HepG2 (cell line): ENCODE measurements at regions not wholly inside any gene's neighbourhood (a gene's known extent, or its start where the extent isn't known, plus 50 kb on each side); places are given as distances from the start of the nearest gene placed in this dataset.

Experiments
- ATF7 ChIP-seq, 2 experiments: fragments of 450-650 bp in 1 of 2; sonication (generic) in 1 of 2; formaldehyde crosslinking in 1 of 2; IDR thresholded peaks; 2 replicates each; pipeline versions ENCODE4 v1.4.0 to v1.6.1; 2016 to 2020; ENCODE audit warnings: antibody characterized with exemption in 1 of 2, mild to moderate bottlenecking in 1 of 2, missing genetic modification reagents in 1 of 2
- FOXA1 ChIP-seq, 2 experiments: fragments of 450-650 bp in 1 of 2; sonication (generic) in 1 of 2; formaldehyde crosslinking in 1 of 2; IDR thresholded peaks; 2 replicates each; pipeline versions ENCODE4 v1.4.0 to v1.6.1; 2016 to 2020; ENCODE audit warnings: missing genetic modification reagents in 1 of 2
- FOXM1 ChIP-seq: sonication (generic); formaldehyde crosslinking; IDR thresholded peaks from 2 replicates; pipeline ENCODE4 v1.5.0; 2020; ENCODE audit warnings: missing genetic modification reagents
- GTF2F1 ChIP-seq: fragments of 150-350 bp; IDR thresholded peaks from 2 replicates; pipeline ENCODE4 v1.6.1; 2014; ENCODE audit warnings: low read length
- HDAC2 ChIP-seq: sonication (generic); formaldehyde crosslinking; IDR thresholded peaks from 2 replicates; pipeline ENCODE4 v1.4.0; 2020; ENCODE audit warnings: missing genetic modification reagents
- NFIC ChIP-seq: IDR thresholded peaks from 2 replicates; pipeline ENCODE4 v1.6.1; 2012; ENCODE audit warnings: mild to moderate bottlenecking, low read length, inconsistent platforms
- ONECUT2 ChIP-seq: sonication (generic); formaldehyde crosslinking; IDR thresholded peaks from 2 replicates; pipeline ENCODE4 v1.4.0; 2020; ENCODE audit warnings: missing genetic modification reagents
- REPIN1 ChIP-seq: sonication (generic); formaldehyde crosslinking; IDR thresholded peaks from 2 replicates; pipeline ENCODE4 v1.8.0; 2022; ENCODE audit warnings: missing genetic modification reagents, low read depth, mild to moderate bottlenecking, borderline replicate concordance
- TCF12 ChIP-seq, 2 experiments: fragments of 450-650 bp in 1 of 2; sonication (generic) in 1 of 2; formaldehyde crosslinking in 1 of 2; IDR thresholded peaks; 2 replicates each; pipeline versions ENCODE4 v1.6.1 to v1.8.0; 2017 to 2022; ENCODE audit warnings: antibody characterized with exemption in 1 of 2, mild to moderate bottlenecking in 1 of 2, missing genetic modification reagents in 1 of 2, moderate library complexity in 1 of 2
- ZNF263 ChIP-seq: sonication (generic); formaldehyde crosslinking; IDR thresholded peaks from 2 replicates; pipeline ENCODE4 v1.4.0; 2020; ENCODE audit warnings: missing genetic modification reagents
- ZNF44 ChIP-seq: sonication (generic); formaldehyde crosslinking; IDR thresholded peaks from 2 replicates; pipeline ENCODE4 v1.5.1; 2020; ENCODE audit warnings: mild to moderate bottlenecking, missing genetic modification reagents
- ZNF441 ChIP-seq: sonication (generic); formaldehyde crosslinking; IDR thresholded peaks from 2 replicates; pipeline ENCODE4 v1.7.0; 2021; ENCODE audit warnings: missing genetic modification reagents, borderline replicate concordance
- ZNF558 ChIP-seq: sonication (generic); formaldehyde crosslinking; IDR thresholded peaks from 2 replicates; pipeline ENCODE4 v1.9.0; 2022; ENCODE audit warnings: mild to moderate bottlenecking, missing genetic modification reagents, borderline replicate concordance
- ZNF569 ChIP-seq: sonication (generic); formaldehyde crosslinking; IDR thresholded peaks from 2 replicates; pipeline ENCODE4 v1.5.0; 2020; ENCODE audit warnings: mild to moderate bottlenecking, missing genetic modification reagents, moderate library complexity, borderline replicate concordance
- ZNF614 ChIP-seq: IDR thresholded peaks from 2 replicates; pipeline ENCODE4 v1.6.1; 2018; ENCODE audit warnings: missing biosample characterization, missing genetic modification reagents, inconsistent platforms, borderline replicate concordance
- ZNF788 ChIP-seq: sonication (generic); formaldehyde crosslinking; IDR thresholded peaks from 2 replicates; pipeline ENCODE4 v1.5.0; 2020; ENCODE audit warnings: mild to moderate bottlenecking, missing genetic modification reagents, borderline replicate concordance
- ZSCAN25 ChIP-seq: sonication (generic); formaldehyde crosslinking; IDR thresholded peaks from 2 replicates; pipeline ENCODE4 v1.8.0; 2022; ENCODE audit warnings: mild to moderate bottlenecking, missing genetic modification reagents
- ZSCAN29 ChIP-seq: sonication (generic); formaldehyde crosslinking; conservative IDR thresholded peaks from 2 replicates; pipeline ENCODE4 v1.4.0; 2020; ENCODE audit warnings: mild to moderate bottlenecking, missing genetic modification reagents
- ZSCAN30 ChIP-seq: sonication (generic); formaldehyde crosslinking; IDR thresholded peaks from 2 replicates; pipeline ENCODE4 v1.5.0; 2020; ENCODE audit warnings: mild to moderate bottlenecking, missing genetic modification reagents
- TF ChIP-seq, protein P1 (sequence below): sonication (generic); formaldehyde crosslinking; IDR thresholded peaks from 2 replicates; pipeline ENCODE4 v1.4.0; 2020; ENCODE audit warnings: missing genetic modification reagents
- TF ChIP-seq, protein P2 (sequence below): sonication (generic); formaldehyde crosslinking; IDR thresholded peaks from 2 replicates; pipeline ENCODE4 v1.8.1; 2023; ENCODE audit warnings: missing genetic modification reagents, mild to moderate bottlenecking, borderline replicate concordance
- TF ChIP-seq, protein P3 (sequence below): sonication (generic); formaldehyde crosslinking; IDR thresholded peaks from 2 replicates; pipeline ENCODE4 v1.5.0; 2020; ENCODE audit warnings: mild to moderate bottlenecking, low read depth, missing genetic modification reagents, borderline replicate concordance
- TF ChIP-seq, protein P4 (sequence below): sonication (generic); formaldehyde crosslinking; IDR thresholded peaks from 2 replicates; pipeline ENCODE4 v1.4.0; 2020; ENCODE audit warnings: missing genetic modification reagents

DNA sequence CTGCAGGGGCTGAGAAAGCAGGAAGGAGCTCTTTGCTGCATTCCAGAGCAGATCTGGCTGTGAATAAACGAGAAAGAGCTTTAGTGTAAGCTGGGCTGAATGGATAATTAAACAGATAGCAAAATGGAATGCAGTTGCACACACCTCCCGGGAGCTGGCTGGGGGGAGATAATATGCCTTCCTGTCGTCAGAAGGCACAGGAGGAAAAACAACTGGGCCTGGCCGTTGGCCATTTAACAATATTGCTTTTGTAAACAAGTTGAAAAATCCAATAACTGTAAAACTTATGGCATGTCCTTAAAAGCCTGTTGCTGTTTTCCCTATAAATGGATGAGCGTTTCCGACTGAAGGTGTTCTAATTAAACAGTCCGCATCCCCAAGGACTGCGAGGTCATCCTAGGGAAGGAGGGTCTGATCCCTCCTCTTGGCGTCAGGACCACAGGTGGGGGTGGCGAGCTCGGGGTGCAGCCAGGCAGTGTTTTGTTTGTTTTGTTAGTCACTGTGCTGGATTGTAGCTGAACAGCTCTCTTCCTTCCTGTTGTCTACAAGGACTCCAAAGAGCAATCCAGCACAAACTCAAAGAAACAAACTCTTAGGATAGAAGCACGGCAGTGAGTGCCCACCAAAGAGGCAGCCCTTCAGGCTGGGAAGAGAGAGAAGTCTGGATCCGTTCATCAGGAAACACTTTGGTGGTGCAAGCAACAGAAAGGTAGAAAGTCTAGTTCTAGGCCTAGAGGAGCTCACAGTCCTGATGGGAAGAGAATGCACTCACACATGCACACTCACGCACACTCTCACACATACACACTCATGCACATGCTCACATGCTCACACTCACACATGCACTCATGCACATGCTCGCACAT, 133.4 kb upstream of the SMAD3 start (continued):
- TF ChIP-seq, protein P1, sequence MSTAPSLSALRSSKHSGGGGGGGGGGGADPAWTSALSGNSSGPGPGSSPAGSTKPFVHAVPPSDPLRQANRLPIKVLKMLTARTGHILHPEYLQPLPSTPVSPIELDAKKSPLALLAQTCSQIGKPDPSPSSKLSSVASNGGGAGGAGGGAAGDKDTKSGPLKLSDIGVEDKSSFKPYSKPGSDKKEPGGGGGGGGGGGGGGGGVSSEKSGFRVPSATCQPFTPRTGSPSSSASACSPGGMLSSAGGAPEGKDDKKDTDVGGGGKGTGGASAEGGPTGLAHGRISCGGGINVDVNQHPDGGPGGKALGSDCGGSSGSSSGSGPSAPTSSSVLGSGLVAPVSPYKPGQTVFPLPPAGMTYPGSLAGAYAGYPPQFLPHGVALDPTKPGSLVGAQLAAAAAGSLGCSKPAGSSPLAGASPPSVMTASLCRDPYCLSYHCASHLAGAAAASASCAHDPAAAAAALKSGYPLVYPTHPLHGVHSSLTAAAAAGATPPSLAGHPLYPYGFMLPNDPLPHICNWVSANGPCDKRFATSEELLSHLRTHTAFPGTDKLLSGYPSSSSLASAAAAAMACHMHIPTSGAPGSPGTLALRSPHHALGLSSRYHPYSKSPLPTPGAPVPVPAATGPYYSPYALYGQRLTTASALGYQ (CRISPR knock-in tag) = peak; percentile 58; the same call in 1 of the 2 replicates
- TF ChIP-seq NFIC (no peak), ATF7 (IDR thresholded peaks at IDR 0.05) (no peak), ATF7 (CRISPR knock-in tag; IDR thresholded peaks at IDR 0.05) (no peak; the same call in 1 of the 2 replicates), FOXM1 (CRISPR knock-in tag) (no peak), ZNF569 (CRISPR knock-in tag) (no peak), ZNF44 (CRISPR knock-in tag) (no peak), ZSCAN30 (CRISPR knock-in tag) (no peak), ZNF614 (CRISPR knock-in tag) (peak; percentile 54; the same call in 1 of the 2 replicates), ONECUT2 (no peak), ZNF558 (CRISPR knock-in tag) (no peak), GTF2F1 (no peak), ZNF788 (CRISPR knock-in tag) (0 out of 2 replicates have a peak, but pooled peaks have one; percentile 43), ZNF263 (CRISPR knock-in tag) (peak; percentile 93), REPIN1 (no peak), HDAC2 (peak; percentile 52; the same call in 1 of the 2 replicates), ZSCAN25 (no peak), TCF12 (IDR thresholded peaks at IDR 0.05) (no peak), TCF12 (CRISPR knock-in tag; IDR thresholded peaks at IDR 0.05) (no peak), ZNF441 (peak; percentile 73), ZSCAN29 (peak; percentile 92), FOXA1 (IDR thresholded peaks at IDR 0.05) (no peak), FOXA1 (CRISPR knock-in tag; IDR thresholded peaks at IDR 0.05) (peak; percentile 81)
- TF ChIP-seq, protein P2, sequence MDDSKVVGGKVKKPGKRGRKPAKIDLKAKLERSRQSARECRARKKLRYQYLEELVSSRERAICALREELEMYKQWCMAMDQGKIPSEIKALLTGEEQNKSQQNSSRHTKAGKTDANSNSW (CRISPR knock-in tag) = no peak
- TF ChIP-seq, protein P3, sequence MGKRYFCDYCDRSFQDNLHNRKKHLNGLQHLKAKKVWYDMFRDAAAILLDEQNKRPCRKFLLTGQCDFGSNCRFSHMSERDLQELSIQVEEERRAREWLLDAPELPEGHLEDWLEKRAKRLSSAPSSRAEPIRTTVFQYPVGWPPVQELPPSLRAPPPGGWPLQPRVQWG = no peak
- TF ChIP-seq, protein P4, sequence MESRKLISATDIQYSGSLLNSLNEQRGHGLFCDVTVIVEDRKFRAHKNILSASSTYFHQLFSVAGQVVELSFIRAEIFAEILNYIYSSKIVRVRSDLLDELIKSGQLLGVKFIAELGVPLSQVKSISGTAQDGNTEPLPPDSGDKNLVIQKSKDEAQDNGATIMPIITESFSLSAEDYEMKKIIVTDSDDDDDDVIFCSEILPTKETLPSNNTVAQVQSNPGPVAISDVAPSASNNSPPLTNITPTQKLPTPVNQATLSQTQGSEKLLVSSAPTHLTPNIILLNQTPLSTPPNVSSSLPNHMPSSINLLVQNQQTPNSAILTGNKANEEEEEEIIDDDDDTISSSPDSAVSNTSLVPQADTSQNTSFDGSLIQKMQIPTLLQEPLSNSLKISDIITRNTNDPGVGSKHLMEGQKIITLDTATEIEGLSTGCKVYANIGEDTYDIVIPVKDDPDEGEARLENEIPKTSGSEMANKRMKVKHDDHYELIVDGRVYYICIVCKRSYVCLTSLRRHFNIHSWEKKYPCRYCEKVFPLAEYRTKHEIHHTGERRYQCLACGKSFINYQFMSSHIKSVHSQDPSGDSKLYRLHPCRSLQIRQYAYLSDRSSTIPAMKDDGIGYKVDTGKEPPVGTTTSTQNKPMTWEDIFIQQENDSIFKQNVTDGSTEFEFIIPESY (CRISPR knock-in tag) = no peak
